HG03066 (cell line): ENCODE measurements at regions not wholly inside any gene's neighbourhood (a gene's known extent, or its start where the extent isn't known, plus 50 kb on each side); places are given as distances from the start of the nearest gene placed in this dataset.

Experiments
- ATAC-seq: cut with Tn5 transposase; IDR thresholded peaks from one replicate; pipeline ENCODE4 v1.9.1; 2021; ENCODE audit warnings: low read depth; ENCODE audit not compliant: unreplicated experiment

DNA sequence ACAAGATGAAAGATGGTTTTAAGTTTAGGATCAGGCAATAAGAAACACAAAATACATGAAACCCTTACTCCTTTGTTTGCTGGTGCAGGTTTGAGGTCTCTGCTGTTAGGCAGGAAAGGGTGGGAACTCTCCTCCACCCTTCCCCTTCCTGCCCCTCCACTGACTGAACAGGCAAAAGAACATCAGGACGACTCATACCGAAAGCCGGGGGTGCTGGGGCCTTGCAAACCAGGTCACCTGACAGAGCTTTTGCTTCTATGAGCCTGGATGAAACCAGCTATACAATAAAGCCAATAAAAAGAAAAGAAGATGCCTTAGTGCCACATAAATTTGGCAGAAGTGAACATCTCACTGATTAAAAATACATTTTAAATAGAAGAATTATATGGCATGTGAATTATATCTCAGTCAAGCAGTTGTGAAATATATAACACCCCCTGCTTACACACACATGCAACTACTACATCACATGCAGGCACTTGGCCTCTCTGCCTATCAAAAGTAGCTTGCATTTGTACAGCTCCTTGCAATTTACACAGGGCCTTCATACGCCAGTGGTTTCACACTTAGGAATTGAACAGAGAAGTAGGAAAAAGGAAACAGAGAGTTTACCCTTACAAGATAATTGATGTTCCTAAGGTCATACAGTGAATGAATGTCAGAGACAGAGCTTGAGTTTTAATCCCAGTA lies 215.1 kb upstream of the TRIB2 start:
- ATAC-seq: peak; percentile 94

- ATAC-seq: no peak
Observed at GRCh38 chr2:12502759-12503158, 214.0 kb upstream of the TRIB2 start.

- ATAC-seq: no peak
Observed at GRCh38 chr2:12504443-12504842, 212.3 kb upstream of the TRIB2 start.

- ATAC-seq: no peak
Observed at GRCh38 chr2:12506846-12507245, 209.9 kb upstream of the TRIB2 start.

GRCh38 chr2:12507295-12507694 lies 209.4 kb upstream of the TRIB2 start:
- ATAC-seq: peak; percentile 84

GRCh38 chr2:12510070-12510469 lies 206.7 kb upstream of the TRIB2 start:
- ATAC-seq: no peak

- no peak for ATAC-seq
Observed at GRCh38 chr2:12513339-12513738, 203.4 kb upstream of the TRIB2 start.

GRCh38 chr2:12514168-12514567 lies 202.6 kb upstream of the TRIB2 start:
- no peak for ATAC-seq

GRCh38 chr2:12514631-12515437 lies 201.9 kb upstream of the TRIB2 start:
- ATAC-seq: no peak

- ATAC-seq: no peak
Observed at GRCh38 chr2:12515871-12516270, 200.9 kb upstream of the TRIB2 start.

DNA sequence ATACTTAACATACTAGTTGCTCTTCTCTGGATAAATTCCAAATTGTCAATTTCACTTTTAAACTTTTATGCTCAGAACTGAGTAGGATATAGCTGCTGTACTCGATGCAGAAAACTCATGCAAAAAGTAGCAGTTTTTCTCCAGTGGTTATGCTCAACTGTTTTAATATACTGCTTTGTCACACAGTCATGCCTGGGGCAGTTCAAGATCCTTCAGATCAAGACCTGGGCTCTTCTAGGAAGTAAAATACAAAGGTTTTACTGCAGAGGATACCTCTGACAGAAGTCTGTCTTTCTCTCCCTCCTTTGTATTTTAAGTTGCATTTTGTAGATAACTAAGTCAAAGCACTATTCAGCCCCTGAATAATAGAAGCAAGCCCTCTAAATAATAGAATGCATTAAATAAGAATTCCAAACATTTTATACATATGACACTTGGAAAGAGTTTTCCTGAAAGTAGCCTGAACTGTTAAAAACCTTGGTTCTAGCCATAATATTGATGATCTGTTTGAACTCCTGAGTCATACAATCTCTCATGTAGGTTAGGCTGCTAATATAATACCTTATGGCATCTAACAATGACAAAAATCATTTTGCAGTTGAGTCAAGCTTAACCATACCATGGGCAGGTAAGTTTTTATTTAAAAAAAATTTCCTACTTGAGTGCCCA lies 183.3 kb upstream of the TRIB2 start:
- ATAC-seq: no peak

DNA sequence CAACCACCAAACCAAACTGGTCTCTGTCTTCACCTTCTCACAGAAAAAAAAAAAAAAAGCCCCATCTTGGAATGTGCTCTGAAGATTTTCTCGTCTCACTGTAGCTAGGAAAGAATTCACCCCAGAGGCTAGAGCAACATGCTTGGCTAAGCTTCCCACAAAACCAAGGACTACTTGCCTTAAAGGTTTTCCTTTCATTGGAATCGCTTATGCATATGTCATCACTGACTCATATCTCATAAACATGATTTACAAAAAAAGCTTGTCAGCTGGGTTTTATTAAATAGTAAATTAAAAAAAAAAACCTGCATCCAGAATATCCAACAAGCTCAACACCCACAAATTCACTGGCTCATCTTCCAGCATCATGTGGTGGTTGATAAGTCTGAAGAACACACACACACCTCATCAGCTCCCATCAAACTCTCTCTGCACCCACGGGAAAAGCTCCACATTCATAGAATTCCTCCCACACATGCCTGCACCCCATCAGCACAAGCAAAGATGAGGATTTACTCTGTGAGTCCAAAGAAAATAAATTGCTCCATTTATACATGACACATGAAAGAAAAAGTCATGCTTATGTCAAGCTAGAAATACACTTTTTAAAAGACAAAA lies 182.0 kb upstream of the TRIB2 start:
- ATAC-seq: no peak

DNA sequence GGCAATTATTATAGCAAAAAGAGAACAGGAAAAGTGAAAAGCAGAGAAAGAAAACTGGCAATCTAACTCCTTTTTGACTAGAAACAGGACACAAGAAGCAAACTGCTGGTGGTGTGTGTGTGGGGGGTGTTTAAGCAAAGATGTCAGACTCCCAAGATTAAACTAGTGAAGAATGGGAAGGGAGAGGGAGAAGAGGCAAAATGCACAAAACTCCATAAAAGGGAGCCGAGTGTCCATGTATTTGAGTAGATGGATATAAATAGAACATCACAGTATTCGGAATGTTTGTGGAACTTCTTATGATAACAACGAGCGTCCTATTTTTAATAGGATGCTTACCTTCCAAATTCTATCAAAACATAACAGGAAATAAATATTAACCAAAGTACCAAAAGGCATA lies 179.8 kb upstream of the TRIB2 start:
- no peak for ATAC-seq

DNA sequence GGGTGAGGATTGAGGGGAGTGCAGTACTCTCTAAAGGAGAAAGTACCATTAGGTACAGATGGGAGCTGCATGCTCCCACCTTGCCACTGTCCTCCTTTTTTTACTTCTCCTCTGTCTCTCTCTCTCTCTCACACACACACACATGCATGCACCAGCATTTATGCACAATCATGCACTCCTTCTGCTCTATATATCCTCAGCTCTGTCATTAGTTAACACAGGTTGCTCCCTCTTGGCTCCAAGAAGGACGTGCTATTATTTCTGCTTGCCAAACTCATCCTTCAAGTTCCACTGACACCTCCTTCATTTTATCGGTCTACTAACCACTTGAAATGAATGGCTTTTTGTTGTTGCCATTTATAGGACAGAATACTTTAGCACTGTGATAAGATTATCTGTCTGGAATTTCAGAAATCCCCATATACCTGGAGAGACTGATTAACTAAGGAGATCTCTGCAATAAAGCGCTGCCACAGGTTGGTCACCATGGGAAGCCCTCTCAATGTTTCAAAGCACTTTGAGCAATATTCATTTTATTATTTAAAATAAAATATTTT lies 178.5 kb upstream of the TRIB2 start:
- no peak for ATAC-seq

- no peak for ATAC-seq
Observed at GRCh38 chr2:12539336-12539735, 177.4 kb upstream of the TRIB2 start.

GRCh38 chr2:12539776-12540562 lies 176.8 kb upstream of the TRIB2 start:
- no peak for ATAC-seq

- no peak for ATAC-seq
Observed at GRCh38 chr2:12543076-12543977, 173.4 kb upstream of the TRIB2 start.

GRCh38 chr2:12543978-12544558 lies 172.7 kb upstream of the TRIB2 start:
- peak; percentile 85 for ATAC-seq
